ENCODE measurements at regions not wholly inside any gene's neighbourhood (a gene's known extent, or its start where the extent isn't known, plus 50 kb on each side); places are given as distances from the start of the nearest gene placed in this dataset.

- Histone ChIP-seq H3F3A (ENCODE audit: low read depth) (no peaks in the 10 kb centered on the region), H3K27me3 (no peaks in the 10 kb centered on the region), H3K9ac (no peak overlapping the region), H3K79me2 (ENCODE audit: low read depth) (no peaks in the 10 kb centered on the region), H3K9me3 (ENCODE audit: low read depth) (no peaks in the 10 kb centered on the region), H4K20me1 (ENCODE audit: low read depth) (no peaks in the 10 kb centered on the region), H3K27ac (no peak overlapping the region), H3K4me3 (no peak overlapping the region), H2AFZ (replicated peaks) (no peak overlapping the region), H3K4me2 (no peak overlapping the region), H3K36me3 (no peaks in the 10 kb centered on the region), H3K4me1 (no peaks in the 10 kb centered on the region)
- Mint-ChIP-seq H3K4me1 (no peaks in the 10 kb centered on the region), H3K9me3 (peaks cover 3% of the 10 kb centered on the region), H3K36me3 (no peaks in the 10 kb centered on the region), H3K4me3 (no peak overlapping the region), H3K27ac (no peak overlapping the region), H3K27me3 (ENCODE audit: insufficient read depth, low read depth) (peaks cover 4% of the 10 kb centered on the region)
- no peak for DNase-seq (ENCODE audit: low spot score)
- TF ChIP-seq EZH2 (IDR thresholded peaks at IDR 0.05) (no peak), CTCF (IDR thresholded peaks at IDR 0.05) (no peak), EZH2phosphoT487 (IDR thresholded peaks at IDR 0.05) (no peak)
These were observed 1049.3 kb upstream of the CDH2 start for GRCh38 chr18:29226213-29226612.

GRCh38 chr18:29225351-29225750 is 1048.4 kb upstream of the CDH2 start:
- H3K4me3 ChIP-seq, result no peak overlapping the region
- no peaks in the 10 kb centered on the region for H3K36me3 ChIP-seq
- H4K20me1 ChIP-seq (ENCODE audit: low read depth), result no peaks in the 10 kb centered on the region
- TF ChIP-seq EZH2 (IDR thresholded peaks at IDR 0.05) (no peak), EZH2phosphoT487 (IDR thresholded peaks at IDR 0.05) (no peak), CTCF (IDR thresholded peaks at IDR 0.05) (no peak)
- H3F3A ChIP-seq (ENCODE audit: low read depth), result no peaks in the 10 kb centered on the region
- no peak overlapping the region for H3K27ac ChIP-seq
- H3K4me2 ChIP-seq, result no peak overlapping the region
- no peaks in the 10 kb centered on the region for H3K27me3 ChIP-seq
- H3K4me1 Mint-ChIP-seq, result no peaks in the 10 kb centered on the region
- H3K9ac ChIP-seq, result no peak overlapping the region
- H3K36me3 Mint-ChIP-seq, result no peaks in the 10 kb centered on the region
- no peaks in the 10 kb centered on the region for H3K9me3 Mint-ChIP-seq
- H3K27me3 Mint-ChIP-seq (ENCODE audit: insufficient read depth, low read depth), result peaks cover 4% of the 10 kb centered on the region
- no peak for DNase-seq (ENCODE audit: low spot score)
- no peaks in the 10 kb centered on the region for H3K9me3 ChIP-seq (ENCODE audit: low read depth)
- no peaks in the 10 kb centered on the region for H3K79me2 ChIP-seq (ENCODE audit: low read depth)
- H2AFZ ChIP-seq (replicated peaks), result no peak overlapping the region
- H3K4me3 Mint-ChIP-seq, result no peak overlapping the region
- H3K27ac Mint-ChIP-seq, result no peak overlapping the region
- H3K4me1 ChIP-seq, result no peaks in the 10 kb centered on the region

- Histone ChIP-seq H3K79me2 (ENCODE audit: low read depth) (no peaks in the 10 kb centered on the region), H3K27me3 (no peaks in the 10 kb centered on the region), H3K27ac (no peak overlapping the region), H3F3A (ENCODE audit: low read depth) (no peaks in the 10 kb centered on the region), H3K4me3 (no peak overlapping the region), H3K9me3 (ENCODE audit: low read depth) (no peaks in the 10 kb centered on the region), H2AFZ (replicated peaks) (no peak overlapping the region), H4K20me1 (ENCODE audit: low read depth) (no peaks in the 10 kb centered on the region), H3K4me2 (no peak overlapping the region), H3K4me1 (no peaks in the 10 kb centered on the region), H3K9ac (no peak overlapping the region), H3K36me3 (no peaks in the 10 kb centered on the region)
- no peaks in the 10 kb centered on the region for H3K36me3 Mint-ChIP-seq
- DNase-seq (ENCODE audit: low spot score), result no peak
- peaks cover 6% of the 10 kb centered on the region for H3K4me1 Mint-ChIP-seq
- peaks cover 6% of the 10 kb centered on the region for H3K27me3 Mint-ChIP-seq (ENCODE audit: insufficient read depth, low read depth)
- no peak overlapping the region for H3K4me3 Mint-ChIP-seq
- TF ChIP-seq EZH2phosphoT487 (IDR thresholded peaks at IDR 0.05) (no peak), CTCF (IDR thresholded peaks at IDR 0.05) (no peak), EZH2 (IDR thresholded peaks at IDR 0.05) (no peak)
- no peak overlapping the region for H3K27ac Mint-ChIP-seq
- H3K9me3 Mint-ChIP-seq, result no peaks in the 10 kb centered on the region
These were observed 1041.2 kb upstream of the CDH2 start for GRCh38 chr18:29218091-29218490.
